IPS-18a (cell line): ENCODE measurements at regions not wholly inside any gene's neighbourhood (a gene's known extent, or its start where the extent isn't known, plus 50 kb on each side); places are given as distances from the start of the nearest gene placed in this dataset.
"Not testable (repeated sequence)": the region's sequence is repeated elsewhere in the genome, so short reads cannot be mapped to it uniquely, and the experiment has no call there.

Experiments used
- H3K27ac ChIP-seq: one replicate; pipeline ENCODE4 v1.5.1; 2013; ENCODE audit warnings: low read length
- H3K27me3 ChIP-seq: one replicate; pipeline ENCODE4 v1.6.1; 2013; ENCODE audit warnings: mild to moderate bottlenecking, low read length; ENCODE audit not compliant: control insufficient read depth, insufficient read depth
- H3K36me3 ChIP-seq: one replicate; pipeline ENCODE4 v1.6.1; 2013; ENCODE audit warnings: low read depth, low read length; ENCODE audit not compliant: control insufficient read depth
- H3K4me1 ChIP-seq: one replicate; pipeline ENCODE4 v1.6.1; 2013; ENCODE audit warnings: low read depth, low read length; ENCODE audit not compliant: control insufficient read depth
- H3K4me3 ChIP-seq: one replicate; pipeline ENCODE4 v1.5.1; 2013; ENCODE audit warnings: low read length
- H3K9ac ChIP-seq: one replicate; pipeline ENCODE4 v1.6.1; 2013; ENCODE audit warnings: mild to moderate bottlenecking, low read length, moderate library complexity
- H3K9me3 ChIP-seq: one replicate; pipeline ENCODE4 v1.6.1; 2013; ENCODE audit warnings: low read depth, low read length; ENCODE audit not compliant: control insufficient read depth

GRCh38 chr6:144416244-144416643 is 131.1 kb downstream of the UTRN start:
- Histone ChIP-seq H3K4me3 (no peak overlapping the region), H3K9me3 (no peaks in the 10 kb centered on the region), H3K4me1 (no peaks in the 10 kb centered on the region), H3K27ac (no peak overlapping the region), H3K36me3 (no peaks in the 10 kb centered on the region), H3K9ac (no peak overlapping the region), H3K27me3 (no peaks in the 10 kb centered on the region)

GRCh38 chr6:144416773-144417172 is 131.6 kb downstream of the UTRN start:
- no peak overlapping the region for H3K27ac ChIP-seq
- H3K4me3 ChIP-seq = no peak overlapping the region
- no peaks in the 10 kb centered on the region for H3K27me3 ChIP-seq
- H3K36me3 ChIP-seq = no peaks in the 10 kb centered on the region
- H3K9me3 ChIP-seq = no peaks in the 10 kb centered on the region
- no peak overlapping the region for H3K9ac ChIP-seq
- H3K4me1 ChIP-seq = no peaks in the 10 kb centered on the region

- no peaks in the 10 kb centered on the region for H3K27me3 ChIP-seq
- peaks cover under 1% of the 10 kb centered on the region for H3K4me1 ChIP-seq
- H3K9ac ChIP-seq = no peak overlapping the region
- H3K27ac ChIP-seq = no peak overlapping the region
- no peak overlapping the region for H3K4me3 ChIP-seq
- H3K9me3 ChIP-seq = no peaks in the 10 kb centered on the region
- H3K36me3 ChIP-seq = no peaks in the 10 kb centered on the region
These were observed 132.5 kb downstream of the UTRN start for GRCh38 chr6:144417681-144418080.

GRCh38 chr6:144418959-144419545 is 133.9 kb downstream of the UTRN start:
- no peak overlapping the region for H3K9ac ChIP-seq
- no peak overlapping the region for H3K27ac ChIP-seq
- H3K36me3 ChIP-seq = no peaks in the 10 kb centered on the region
- H3K9me3 ChIP-seq = no peaks in the 10 kb centered on the region
- no peaks in the 10 kb centered on the region for H3K27me3 ChIP-seq
- peaks cover 9% of the 10 kb centered on the region for H3K4me1 ChIP-seq
- H3K4me3 ChIP-seq = no peak overlapping the region

GRCh38 chr6:144423167-144423566 is 138.0 kb downstream of the UTRN start:
- Histone ChIP-seq H3K27me3 (no peaks in the 10 kb centered on the region), H3K27ac (no peak overlapping the region), H3K36me3 (peaks cover 10% of the 10 kb centered on the region), H3K4me3 (no peak overlapping the region), H3K9me3 (no peaks in the 10 kb centered on the region), H3K9ac (no peak overlapping the region), H3K4me1 (peaks cover 9% of the 10 kb centered on the region)

- Histone ChIP-seq H3K9ac (no peak overlapping the region), H3K27me3 (no peaks in the 10 kb centered on the region), H3K4me3 (no peak overlapping the region), H3K4me1 (no peaks in the 10 kb centered on the region), H3K36me3 (peaks cover 20% of the 10 kb centered on the region), H3K9me3 (no peaks in the 10 kb centered on the region), H3K27ac (no peak overlapping the region)
These were observed 144.6 kb downstream of the UTRN start for GRCh38 chr6:144429753-144430152.

- H3K9me3 ChIP-seq, H3K9ac ChIP-seq, H3K27me3 ChIP-seq, H3K27ac ChIP-seq, H3K4me3 ChIP-seq, H3K4me1 ChIP-seq: not testable (repeated sequence)
- H3K36me3 ChIP-seq = peaks cover 14% of the 10 kb centered on the region
These were observed 148.3 kb downstream of the UTRN start for GRCh38 chr6:144433446-144433845.

- H3K36me3 ChIP-seq = peaks cover 20% of the 10 kb centered on the region
- no peak overlapping the region for H3K27ac ChIP-seq
- H3K4me1 ChIP-seq = no peaks in the 10 kb centered on the region
- H3K4me3 ChIP-seq = no peak overlapping the region
- H3K9me3 ChIP-seq = no peaks in the 10 kb centered on the region
- H3K9ac ChIP-seq = no peak overlapping the region
- no peaks in the 10 kb centered on the region for H3K27me3 ChIP-seq
These were observed 149.3 kb downstream of the UTRN start for GRCh38 chr6:144434308-144434990.

- Histone ChIP-seq H3K27ac (no peak overlapping the region), H3K9ac (no peak overlapping the region), H3K9me3 (peaks cover 7% of the 10 kb centered on the region), H3K4me1 (no peaks in the 10 kb centered on the region), H3K4me3 (no peak overlapping the region), H3K36me3 (peaks cover 27% of the 10 kb centered on the region), H3K27me3 (no peaks in the 10 kb centered on the region)
These were observed 150.7 kb downstream of the UTRN start for GRCh38 chr6:144435602-144436426.

GRCh38 chr6:144437105-144437504 is 152.0 kb downstream of the UTRN start:
- peaks cover 19% of the 10 kb centered on the region for H3K9me3 ChIP-seq
- H3K4me1 ChIP-seq = no peaks in the 10 kb centered on the region
- H3K27ac ChIP-seq = no peak overlapping the region
- H3K36me3 ChIP-seq = peaks cover 29% of the 10 kb centered on the region
- no peak overlapping the region for H3K4me3 ChIP-seq
- no peak overlapping the region for H3K9ac ChIP-seq
- H3K27me3 ChIP-seq = no peaks in the 10 kb centered on the region

- Histone ChIP-seq H3K36me3 (peaks cover 29% of the 10 kb centered on the region), H3K9ac (no peak overlapping the region), H3K4me1 (no peaks in the 10 kb centered on the region), H3K4me3 (no peak overlapping the region), H3K9me3 (peaks cover 27% of the 10 kb centered on the region), H3K27ac (no peak overlapping the region), H3K27me3 (no peaks in the 10 kb centered on the region)
These were observed 153.0 kb downstream of the UTRN start for GRCh38 chr6:144438103-144438502.
